CD4-positive, alpha-beta T cell (primary cell): ENCODE measurements at regions not wholly inside any gene's neighbourhood (a gene's known extent, or its start where the extent isn't known, plus 50 kb on each side); places are given as distances from the start of the nearest gene placed in this dataset.

Source experiments
- ATAC-seq: fragments of 200-7000 bp; cut with Tn5 transposase; one replicate; pipeline ENCODE4 v1.10.0; 2022; ENCODE audit warnings: mild to moderate bottlenecking; ENCODE audit not compliant: poor library complexity
- CTCF ChIA-PET: fragments of 350-600 bp; sonication (Branson Sonifier 250); formaldehyde crosslinking; loops from one replicate; lab custom pipeline; 2021; ENCODE audit warnings: antibody characterized with exemption, inconsistent platforms; lab: Charles Lee
- POLR2A ChIA-PET: fragments of 350-600 bp; sonication (Branson Sonifier 250); formaldehyde crosslinking; loops from one replicate; lab custom pipeline; 2021; ENCODE audit warnings: antibody characterized with exemption, inconsistent platforms; lab: Charles Lee
- DNase-seq, 14 experiments: peaks; one replicate each; pipeline ENCODE4 v3.0.0-alpha.2; 2013 to 2020; ENCODE audit warnings: mixed read lengths in 2 of 14
- H3K27ac ChIP-seq, 2 donors: one replicate each; pipeline versions ENCODE4 v1.5.1 to v1.7.0; 2013; ENCODE audit warnings: low read length in 2 of 2, low read depth in 1 of 2, mild to moderate bottlenecking in 1 of 2
- H3K27me3 ChIP-seq, 2 experiments: 1 replicate in 1 of 2; 2 replicates in 1 of 2; pipeline versions ENCODE4 v1.6.1 to v1.7.0; 2013; ENCODE audit warnings: low read length in 2 of 2, control low read depth in 1 of 2, mild to moderate bottlenecking in 1 of 2, moderate library complexity in 1 of 2; ENCODE audit not compliant: insufficient read depth in 2 of 2, control insufficient read depth in 1 of 2
- H3K36me3 ChIP-seq: one replicate; pipeline ENCODE4 v1.6.1; 2013; ENCODE audit warnings: low read length, control low read depth; ENCODE audit not compliant: insufficient read depth
- H3K4me1 ChIP-seq: one replicate; pipeline ENCODE4 v1.6.1; 2013; ENCODE audit warnings: low read length, control low read depth; ENCODE audit not compliant: insufficient read depth
- H3K4me3 ChIP-seq: one replicate; pipeline ENCODE4 v1.5.1; 2013; ENCODE audit warnings: mild to moderate bottlenecking, low read length, moderate library complexity
- H3K9me3 ChIP-seq, 2 experiments: 1 replicate in 1 of 2; 2 replicates in 1 of 2; pipeline versions ENCODE4 v1.6.1 to v1.7.0; 2013; ENCODE audit warnings: low read length in 2 of 2, mild to moderate bottlenecking in 2 of 2, control low read depth in 1 of 2, moderate library complexity in 1 of 2; ENCODE audit not compliant: control insufficient read depth in 1 of 2, insufficient read depth in 1 of 2
- H3K27ac Mint-ChIP-seq: one replicate; pipeline ENCODE4 v1.8.0; 2020; ENCODE audit warnings: mixed read lengths
- H3K27me3 Mint-ChIP-seq: one replicate; pipeline ENCODE4 v1.8.0; 2021; ENCODE audit warnings: mixed read lengths
- H3K36me3 Mint-ChIP-seq: one replicate; pipeline ENCODE4 v1.8.0; 2021; ENCODE audit warnings: low read depth, mixed read lengths
- H3K4me1 Mint-ChIP-seq: one replicate; pipeline ENCODE4 v1.8.0; 2021; ENCODE audit warnings: low read depth, mixed read lengths
- H3K4me3 Mint-ChIP-seq: one replicate; pipeline ENCODE4 v1.8.0; 2020; ENCODE audit warnings: mild to moderate bottlenecking, mixed read lengths
- H3K9me3 Mint-ChIP-seq: one replicate; pipeline ENCODE4 v1.8.0; 2020; ENCODE audit warnings: mixed read lengths
- CTCF ChIP-seq: fragments of 200-600 bp; IDR thresholded peaks from one replicate; pipeline ENCODE4 v1.8.0; 2022; ENCODE audit warnings: antibody characterized with exemption, mild to moderate bottlenecking
- intact Hi-C, 2 experiments: fragments of 100-400 bp; cut with DNase I in 1 of 2; cut with micrococcal nuclease in 1 of 2; formaldehyde crosslinking; loops; one replicate each; pipeline versions ENCODE4 v1.15.1 to v1.9.0; 2023 to 2025; cut with DNase I, micrococcal nuclease

DNA sequence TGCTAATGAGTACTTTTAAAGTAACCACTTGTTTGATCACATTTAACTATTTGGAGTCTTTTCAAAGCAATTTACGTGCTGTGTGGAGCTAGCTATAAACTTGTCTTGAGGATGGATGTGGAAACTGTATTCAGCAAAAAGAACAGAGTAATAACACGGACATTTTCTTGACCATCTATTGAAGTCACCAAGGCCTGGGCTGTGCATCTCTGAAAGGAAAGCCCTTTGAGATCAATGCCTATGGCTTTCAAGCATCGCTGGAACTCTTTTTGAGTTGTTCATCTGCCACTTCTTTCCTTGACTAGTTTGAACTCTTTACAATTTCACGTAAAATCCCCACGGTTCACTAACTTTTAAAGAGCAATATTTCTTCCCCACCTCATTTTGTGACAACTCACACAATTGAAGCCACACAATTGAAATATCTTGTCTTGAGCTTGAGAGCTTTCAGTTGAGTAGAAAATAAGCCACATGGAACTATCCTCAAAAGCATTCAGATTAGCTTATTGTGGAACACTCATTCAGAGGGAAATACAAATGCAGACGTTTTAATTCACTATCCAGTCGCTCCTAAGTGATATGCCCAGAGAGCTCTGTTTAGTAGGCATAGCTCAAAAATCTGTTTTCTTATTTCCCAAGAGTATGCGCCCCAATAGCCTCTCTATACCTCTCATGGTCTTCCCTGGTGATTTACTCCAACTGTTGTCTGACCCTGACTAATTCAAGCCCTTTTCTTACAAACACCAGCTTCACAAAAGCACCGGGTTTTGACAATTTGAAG lies 134.9 kb upstream of the SLITRK2 start:
- Mint-ChIP-seq H3K27ac (no peak overlapping the region), H3K27me3 (no peaks in the 10 kb centered on the region), H3K9me3 (no peaks in the 10 kb centered on the region), H3K4me1 (no peaks in the 10 kb centered on the region), H3K36me3 (no peaks in the 10 kb centered on the region), H3K4me3 (no peak overlapping the region)
- CTCF ChIA-PET = no interaction called here
- H3K9me3 ChIP-seq = no peaks in the 10 kb centered on the region
- no peak for DNase-seq
- no peak overlapping the region for H3K27ac ChIP-seq
- POLR2A ChIA-PET = interaction anchor here (0.6 kb wide), 1 partner anchor 1068 kb away, joined by 3 read pairs; no protein-coding TSS in a partner anchor
- H3K4me1 ChIP-seq = no peaks in the 10 kb centered on the region
- H3K4me3 ChIP-seq = no peak overlapping the region
- no peak for TF ChIP-seq CTCF
- intact Hi-C loops = no loop called here
- no peaks in the 10 kb centered on the region for H3K27me3 ChIP-seq
- H3K36me3 ChIP-seq = no peaks in the 10 kb centered on the region
- ATAC-seq = no peak

DNA sequence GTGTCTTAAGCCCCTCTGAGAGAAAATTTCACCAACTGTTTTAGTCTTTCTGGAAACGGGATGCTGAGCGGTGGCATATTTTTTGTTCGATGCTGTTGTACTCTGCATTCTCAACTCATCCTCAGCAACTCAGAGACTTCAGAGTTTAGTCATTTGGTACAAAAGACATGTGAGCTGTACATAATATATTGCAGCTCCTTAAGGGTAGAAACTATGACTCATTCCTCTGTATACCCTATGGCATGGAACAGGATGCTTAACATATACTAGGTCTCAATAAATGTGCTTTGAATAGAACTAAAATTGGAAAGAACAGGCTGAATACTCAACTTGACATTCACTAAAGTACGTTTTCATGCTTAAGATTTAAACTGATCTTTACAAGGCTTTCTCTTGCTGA lies 130.5 kb upstream of the SLITRK2 start:
- H3K4me3 Mint-ChIP-seq = no peak overlapping the region
- H3K36me3 Mint-ChIP-seq = no peaks in the 10 kb centered on the region
- CTCF ChIA-PET = no interaction called here
- no peak for TF ChIP-seq CTCF
- no peaks in the 10 kb centered on the region for H3K4me1 ChIP-seq
- no peaks in the 10 kb centered on the region for H3K27me3 ChIP-seq
- no peak overlapping the region for H3K27ac Mint-ChIP-seq
- ATAC-seq (no peak), DNase-seq (no peak)
- intact Hi-C loops = no loop called here
- H3K4me1 Mint-ChIP-seq = no peaks in the 10 kb centered on the region
- POLR2A ChIA-PET = no interaction called here
- no peak overlapping the region for H3K4me3 ChIP-seq
- H3K27me3 Mint-ChIP-seq = no peaks in the 10 kb centered on the region
- no peaks in the 10 kb centered on the region for H3K36me3 ChIP-seq
- H3K9me3 Mint-ChIP-seq = peaks cover 3% of the 10 kb centered on the region
- H3K9me3 ChIP-seq = no peaks in the 10 kb centered on the region
- no peak overlapping the region for H3K27ac ChIP-seq

GRCh38 chrX:145687707-145688106 lies 129.9 kb upstream of the SLITRK2 start:
- H3K4me1 Mint-ChIP-seq = no peaks in the 10 kb centered on the region
- Histone ChIP-seq H3K4me3 (no peak overlapping the region), H3K27me3 (no peaks in the 10 kb centered on the region), H3K27ac (no peak overlapping the region), H3K4me1 (no peaks in the 10 kb centered on the region), H3K36me3 (no peaks in the 10 kb centered on the region), H3K9me3 (no peaks in the 10 kb centered on the region)
- no peaks in the 10 kb centered on the region for H3K27me3 Mint-ChIP-seq
- POLR2A ChIA-PET = no interaction called here
- H3K27ac Mint-ChIP-seq = no peak overlapping the region
- TF ChIP-seq CTCF = no peak
- DNase-seq (no peak), ATAC-seq (no peak)
- H3K4me3 Mint-ChIP-seq = no peak overlapping the region
- CTCF ChIA-PET = no interaction called here
- no peaks in the 10 kb centered on the region for H3K36me3 Mint-ChIP-seq
- H3K9me3 Mint-ChIP-seq = peaks cover 3% of the 10 kb centered on the region
- intact Hi-C loops = no loop called here
